Right lung (tissue), 2 donors: ENCODE measurements at regions not wholly inside any gene's neighbourhood (a gene's known extent, or its start where the extent isn't known, plus 50 kb on each side); places are given as distances from the start of the nearest gene placed in this dataset.

Experiments used
- DNase-seq, 2 donors: peaks; one replicate each; pipeline ENCODE4 v3.0.0-alpha.2; 2013

DNA sequence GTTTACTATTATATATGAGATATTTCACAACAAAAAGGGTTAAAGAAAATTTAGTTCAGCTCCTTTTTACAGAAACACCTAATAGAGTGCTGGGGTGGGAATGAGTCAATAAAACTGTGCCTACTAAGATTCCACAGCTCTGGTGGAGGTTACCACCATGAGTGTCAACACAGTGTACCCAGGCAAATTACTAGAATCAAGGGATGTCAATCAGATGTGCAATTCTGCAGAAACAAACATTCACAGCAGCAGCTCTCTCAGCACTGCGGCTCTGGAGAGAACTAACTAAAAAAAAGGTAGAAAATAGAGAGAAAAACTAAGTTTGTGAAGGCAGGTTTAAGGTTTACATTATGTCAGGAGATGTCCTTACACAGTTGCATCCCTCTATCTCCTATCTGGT is 1313.0 kb downstream of the MAT2B start:
- DNase-seq = no peak

DNA sequence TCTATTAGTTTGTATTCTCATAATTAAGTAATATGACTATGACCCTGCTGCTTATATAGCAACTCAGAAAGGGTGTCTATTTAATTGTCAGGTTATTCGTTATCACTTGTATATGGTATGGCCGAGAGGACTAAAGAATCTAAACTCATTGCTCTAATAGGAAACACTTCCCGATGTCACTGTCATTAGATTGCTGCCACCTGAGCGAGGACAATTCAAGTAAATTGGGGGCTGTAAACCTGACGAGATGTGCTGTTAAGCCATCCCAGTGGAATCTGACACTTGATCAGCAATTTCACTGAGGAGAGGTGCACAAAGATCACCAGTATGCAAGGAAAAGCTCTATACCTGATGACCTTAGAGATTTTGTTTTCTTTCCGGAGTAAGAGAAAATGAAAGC is 1319.3 kb downstream of the MAT2B start:
- no peak for DNase-seq

DNA sequence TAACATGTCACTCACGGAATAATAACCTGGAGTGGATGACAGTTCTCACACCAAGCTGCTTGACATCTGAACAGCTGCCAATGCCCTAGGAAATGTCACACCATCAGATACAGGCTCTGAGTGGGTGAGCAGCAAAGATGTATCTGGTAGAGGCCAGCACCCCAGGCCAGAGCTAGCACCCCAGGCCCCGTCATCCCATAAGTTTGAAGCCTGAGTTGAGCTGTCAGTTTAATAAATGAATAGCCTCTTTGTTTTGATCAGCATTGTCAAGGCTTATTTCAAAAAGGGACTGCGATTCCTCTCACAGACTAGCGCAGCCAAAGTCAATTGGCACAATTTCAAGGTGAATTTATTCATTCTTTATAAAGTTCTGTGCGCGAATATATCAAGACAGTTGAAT is 1327.1 kb downstream of the MAT2B start:
- no peak for DNase-seq

DNA sequence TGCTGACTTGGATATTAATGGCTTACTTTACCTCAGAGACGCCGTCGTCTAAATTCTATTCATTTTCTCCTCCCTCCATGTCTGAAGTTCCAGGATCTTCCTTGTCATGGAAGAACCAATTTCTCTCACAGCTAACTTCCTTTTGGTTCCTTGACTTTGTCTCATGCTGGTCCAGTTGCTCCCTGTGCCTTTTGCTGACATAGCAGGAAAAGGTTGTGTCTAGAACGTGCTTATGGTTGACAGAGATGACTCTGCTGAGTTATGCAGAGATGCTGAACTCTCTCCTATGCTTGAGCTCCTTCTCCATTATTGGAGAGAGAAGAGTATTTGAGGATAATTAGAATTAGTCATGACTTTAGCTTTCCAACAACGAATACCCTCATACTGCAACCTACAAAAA is 1338.9 kb downstream of the MAT2B start:
- no peak for DNase-seq

DNA sequence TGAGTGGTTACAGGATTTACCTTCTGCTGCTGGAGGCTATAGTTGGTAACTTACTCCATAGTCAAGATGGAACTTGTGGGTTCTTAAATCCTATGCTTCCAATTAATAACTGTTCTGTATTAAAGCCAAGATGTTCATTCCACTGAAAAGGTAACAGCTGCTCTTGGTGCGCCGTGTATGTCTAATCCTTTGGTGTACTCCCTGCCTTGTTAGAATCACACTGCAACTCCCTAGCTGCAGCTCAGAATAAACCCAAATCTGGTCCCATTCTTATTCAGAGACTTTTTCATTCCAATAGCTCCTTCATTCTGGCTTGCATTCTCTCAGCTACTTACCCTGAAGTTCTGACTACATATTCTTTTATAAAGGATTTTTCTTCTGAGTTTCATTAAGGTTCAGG is 1355.5 kb downstream of the MAT2B start:
- no peak for DNase-seq

DNA sequence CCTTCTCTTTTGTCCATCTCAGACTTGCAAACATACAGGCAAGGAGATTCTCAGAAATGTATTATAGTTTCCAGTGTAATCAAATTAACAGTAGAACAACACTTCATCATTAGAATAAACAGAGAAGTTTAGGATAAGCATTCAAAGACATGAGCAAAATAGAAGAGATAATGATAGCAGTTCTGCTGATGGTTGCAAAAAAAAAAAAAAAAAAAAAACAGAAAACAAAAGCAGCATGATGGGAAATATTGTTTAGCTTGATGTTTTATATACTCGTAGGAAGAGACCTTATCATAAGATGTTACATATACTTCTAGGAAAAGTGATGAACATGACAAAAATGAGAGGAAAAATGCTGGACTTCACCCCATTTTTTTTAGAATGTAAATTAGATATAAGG is 1356.2 kb downstream of the MAT2B start:
- DNase-seq = no peak

DNA sequence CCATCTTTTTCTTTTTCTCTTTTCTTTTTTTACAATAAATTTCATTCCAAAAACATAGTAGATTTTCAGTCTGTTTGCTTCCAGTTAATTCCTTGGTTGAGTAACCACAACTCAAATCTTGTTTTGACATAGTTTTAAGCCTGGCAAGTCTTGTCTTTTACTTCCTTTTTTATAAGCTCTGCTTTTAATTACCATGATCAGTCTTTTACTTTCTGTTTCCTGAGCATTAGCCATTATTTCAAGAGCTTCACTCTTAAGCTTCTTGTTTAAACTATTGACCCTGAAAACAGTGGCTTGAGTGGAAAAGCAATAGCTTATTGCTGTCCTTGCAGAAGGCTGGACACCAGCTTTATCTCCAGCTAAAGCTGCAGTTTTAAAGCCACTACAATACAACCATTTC is 1363.3 kb downstream of the MAT2B start:
- DNase-seq = no peak

DNA sequence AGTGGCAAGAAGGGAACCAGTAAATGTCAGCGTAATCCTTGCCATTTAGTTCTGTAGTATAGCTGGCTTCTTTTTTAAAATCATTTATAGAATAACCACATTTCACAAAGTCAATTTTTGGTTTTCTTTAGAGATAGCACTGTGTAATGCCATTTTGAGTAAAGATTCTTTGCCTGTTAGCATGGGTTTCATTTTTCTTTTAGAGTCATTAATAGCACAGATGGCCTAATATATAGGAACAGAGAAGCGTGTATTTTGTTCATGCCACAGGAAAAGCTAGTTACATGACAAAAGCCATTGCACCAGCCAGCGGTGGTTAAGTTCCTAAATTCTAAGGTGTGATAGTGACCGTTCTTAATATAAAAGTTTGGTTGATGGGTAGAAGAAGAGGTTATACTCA is 1363.9 kb downstream of the MAT2B start:
- no peak for DNase-seq

DNA sequence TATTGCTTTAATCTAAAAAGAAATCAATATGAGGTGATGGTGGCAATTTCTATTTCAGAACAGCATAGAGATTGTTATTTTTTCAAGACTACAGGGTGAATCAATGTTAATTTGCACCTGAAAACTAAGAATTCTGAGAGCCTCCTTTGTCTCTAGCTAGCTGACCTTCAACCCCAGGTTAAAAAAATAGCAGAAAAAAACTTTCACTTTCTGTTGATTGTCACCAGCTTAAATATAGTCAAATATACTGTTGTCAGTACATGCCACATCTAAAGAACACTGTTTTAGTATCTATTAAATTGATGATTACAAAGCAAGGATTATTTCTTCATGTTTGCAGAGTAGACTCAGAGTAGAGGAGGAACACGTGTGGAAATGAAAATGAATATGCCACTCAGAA is 1371.4 kb downstream of the MAT2B start:
- no peak for DNase-seq

DNA sequence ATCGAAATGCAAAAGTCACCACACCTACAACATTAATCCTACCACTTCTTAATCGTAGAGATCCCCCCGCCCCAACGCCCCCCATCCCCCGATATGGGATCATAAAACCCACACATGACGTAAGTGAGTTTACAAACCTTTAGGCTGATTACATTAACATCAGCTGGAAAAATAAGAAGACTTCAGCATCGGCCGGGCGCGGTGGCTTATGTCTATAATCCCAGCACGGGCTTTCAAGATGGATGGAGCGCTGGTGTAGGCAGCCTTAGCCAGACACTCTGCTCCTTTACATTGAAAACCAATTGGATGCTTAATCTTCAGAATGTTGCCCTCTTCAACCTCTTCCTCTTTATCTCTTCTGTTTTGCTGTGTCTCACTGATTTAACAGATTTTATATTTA is 1376.0 kb downstream of the MAT2B start:
- no peak for DNase-seq

DNA sequence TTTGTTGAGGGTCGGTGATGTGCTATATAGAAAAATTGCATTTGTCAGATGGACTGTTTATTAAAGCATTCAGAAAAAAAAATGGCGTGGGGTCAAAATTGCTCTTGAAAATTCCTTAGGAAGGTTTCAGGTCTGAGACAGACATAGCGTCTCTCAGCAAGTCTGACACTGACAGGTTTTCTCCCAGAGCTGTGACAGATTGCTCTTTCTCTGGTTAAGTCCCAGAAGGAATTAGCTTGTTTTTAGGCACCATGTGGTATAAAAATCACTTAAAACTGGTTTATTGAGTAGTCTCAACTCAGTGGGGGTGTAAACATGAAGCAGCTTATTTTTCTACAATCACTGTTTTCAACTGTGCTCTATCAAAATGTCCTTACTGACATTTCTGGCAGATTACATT is 1379.8 kb downstream of the MAT2B start:
- no peak for DNase-seq

DNA sequence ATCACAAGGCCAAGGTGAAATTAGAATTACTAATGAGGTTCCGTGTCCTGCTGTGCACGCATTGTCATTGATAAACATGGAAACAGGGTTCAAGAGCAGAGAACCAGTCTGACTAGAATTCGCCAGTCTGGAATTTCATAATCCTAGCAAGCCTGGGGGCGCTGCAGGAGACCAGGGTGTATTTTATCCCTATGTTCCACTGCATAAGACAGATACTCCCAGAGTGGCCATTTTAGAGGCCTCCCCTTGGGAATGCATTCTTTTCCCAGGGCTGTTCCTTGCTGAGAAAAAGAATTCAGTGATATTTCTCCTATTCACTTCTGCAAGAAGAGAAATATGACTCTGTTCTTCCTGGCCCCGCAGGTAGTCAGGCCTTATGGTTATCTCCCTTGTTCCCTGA is 1387.7 kb downstream of the MAT2B start:
- DNase-seq = no peak

DNA sequence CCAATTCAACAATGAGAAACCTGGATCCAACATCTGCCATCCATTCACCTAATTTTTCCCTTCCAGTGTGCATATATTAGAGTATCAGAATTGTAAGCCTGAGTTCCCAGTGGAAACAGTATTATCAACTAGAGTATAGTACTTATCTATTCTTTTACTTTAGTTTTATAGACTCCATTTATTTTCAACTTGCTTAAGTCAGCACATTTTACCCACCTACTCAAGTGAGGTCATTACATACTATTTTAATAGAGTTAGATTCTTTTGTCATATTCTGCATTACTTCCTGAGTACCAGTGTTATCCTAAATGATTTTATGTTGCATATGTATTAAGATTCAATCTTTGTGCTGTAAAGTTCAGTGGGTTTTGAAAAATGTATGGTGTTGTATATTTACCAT is 1393.3 kb downstream of the MAT2B start:
- DNase-seq = no peak

DNA sequence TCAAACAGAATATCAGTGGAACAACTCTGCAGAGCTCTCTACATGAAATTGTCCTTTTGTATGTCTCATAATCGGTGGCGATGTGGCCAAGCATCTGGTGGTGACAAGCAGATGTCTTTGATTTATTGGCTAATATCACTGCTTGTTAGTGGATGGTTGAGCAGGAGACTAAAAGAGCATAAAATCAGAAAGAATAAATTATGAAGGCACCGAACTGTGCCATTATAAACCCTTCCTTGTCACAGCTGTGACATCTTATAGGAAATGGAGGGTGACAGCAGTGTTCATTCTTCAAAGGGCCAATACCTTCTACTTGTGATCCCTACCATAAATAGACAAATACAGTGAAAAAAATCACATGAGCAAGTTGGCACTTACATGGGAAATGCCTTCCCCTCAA is 1404.3 kb downstream of the MAT2B start:
- DNase-seq = no peak

DNA sequence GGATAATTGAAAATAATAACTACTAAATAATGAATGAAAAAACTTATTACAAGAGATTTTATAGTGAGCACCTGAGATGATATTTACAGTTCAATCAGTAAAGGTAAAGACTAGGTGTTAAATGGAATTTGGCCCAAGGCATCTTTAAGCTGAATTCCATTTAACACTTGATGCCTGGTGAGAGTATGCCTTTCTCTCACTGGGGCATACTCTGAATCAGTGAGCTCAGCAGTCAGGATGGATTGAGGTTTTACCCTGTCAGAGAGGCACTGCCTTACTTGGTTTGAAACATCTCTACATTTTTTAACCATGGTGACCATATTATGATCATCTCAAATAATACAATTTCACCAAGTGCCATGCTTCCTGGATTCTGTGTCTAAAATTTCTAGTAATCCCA is 1416.3 kb downstream of the MAT2B start:
- DNase-seq = no peak

DNA sequence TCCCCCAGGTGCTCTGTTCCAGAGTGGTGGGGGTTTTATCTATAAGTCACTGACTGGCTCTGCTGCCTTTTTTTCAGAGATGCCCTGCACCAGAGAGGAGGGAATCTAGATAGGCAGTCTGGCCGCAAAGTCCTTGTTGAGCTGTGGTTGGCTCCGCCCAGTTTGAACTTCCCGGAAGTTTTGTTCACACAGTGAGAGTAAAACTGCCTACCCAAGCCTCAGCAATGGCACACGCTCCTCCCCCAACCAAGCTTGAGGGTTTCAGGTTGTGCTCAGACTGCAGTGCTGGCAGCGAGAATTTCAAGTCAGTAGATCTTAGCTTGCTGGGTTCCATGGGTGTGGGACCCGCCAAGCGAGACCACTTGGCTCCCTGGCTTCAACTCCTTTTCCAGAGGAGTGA is 1428.6 kb downstream of the MAT2B start:
- DNase-seq = no peak

DNA sequence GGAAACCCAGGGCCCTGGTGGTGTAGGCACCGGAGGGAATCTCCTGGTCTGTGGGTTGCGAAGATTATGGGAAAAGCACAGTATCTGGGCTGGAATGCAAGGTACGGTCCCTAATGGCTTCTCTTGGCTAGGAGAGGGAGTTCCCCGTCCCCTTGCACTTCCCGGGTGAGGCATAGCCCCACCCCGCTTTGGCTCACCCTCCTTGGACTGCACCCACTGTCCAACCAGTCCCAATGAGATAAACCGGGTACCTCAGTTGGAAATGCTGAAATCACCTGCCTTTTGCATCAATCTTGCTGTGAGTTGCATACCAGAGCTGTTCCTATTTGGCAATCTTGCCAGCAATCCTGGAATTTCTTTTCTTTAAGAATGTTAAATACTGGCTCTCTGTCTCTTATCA is 1429.1 kb downstream of the MAT2B start:
- DNase-seq = no peak

DNA sequence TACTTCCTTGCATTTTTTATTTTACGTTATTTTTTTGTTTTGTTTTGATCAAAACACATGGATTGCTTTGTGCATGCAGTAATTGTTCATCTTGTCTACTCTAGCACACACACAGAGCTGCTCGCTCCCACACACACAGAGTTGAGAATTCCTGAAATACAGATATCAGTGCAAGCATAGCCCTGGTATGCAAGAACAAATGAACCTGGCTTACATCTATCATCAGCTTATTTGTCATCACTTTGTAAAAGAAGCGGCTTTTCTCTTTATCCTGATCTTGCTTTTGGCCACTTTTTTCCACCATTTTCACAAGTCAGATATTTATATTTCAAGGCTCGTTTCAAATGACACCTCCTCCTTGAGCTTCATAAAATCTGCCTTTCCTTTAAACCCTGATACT is 1435.7 kb downstream of the MAT2B start:
- DNase-seq = peak; percentile 8 to 19

DNA sequence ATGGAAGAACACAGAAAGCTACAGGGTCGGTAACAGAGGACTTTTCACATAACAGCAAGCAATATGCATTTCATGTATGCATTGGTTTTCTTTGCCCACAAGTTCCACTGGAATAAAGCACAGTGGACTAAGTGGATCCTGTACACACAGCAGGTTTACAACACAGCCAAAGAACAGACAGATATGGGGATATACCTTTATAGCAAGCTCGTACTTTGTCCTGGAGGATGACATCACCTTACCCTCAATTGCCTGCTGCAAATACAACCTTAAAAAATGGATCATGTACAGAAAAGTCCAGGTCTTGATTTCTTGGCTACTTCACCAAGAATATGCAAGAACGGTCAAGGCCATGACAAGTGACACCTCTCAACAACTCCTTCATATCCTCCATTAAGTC is 1445.5 kb downstream of the MAT2B start:
- DNase-seq = no peak

DNA sequence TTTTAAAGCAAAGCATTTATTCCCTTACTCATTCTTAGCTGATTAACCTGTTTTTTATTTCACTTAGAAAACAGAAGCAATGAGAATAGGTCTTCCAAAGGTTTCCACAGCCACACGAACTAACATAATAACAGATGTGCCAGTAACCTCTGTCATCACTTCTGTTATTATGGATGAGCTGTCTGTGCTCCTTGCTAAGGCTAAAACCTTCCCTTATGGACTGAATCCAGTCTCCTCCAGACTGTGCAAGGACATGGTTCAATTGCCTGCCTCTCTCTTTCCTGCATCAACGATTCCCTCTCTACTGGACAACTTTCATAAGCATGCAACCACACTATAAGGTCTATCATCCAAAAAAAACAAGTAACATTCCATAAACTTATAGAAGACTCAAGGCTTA is 1446.2 kb downstream of the MAT2B start:
- no peak for DNase-seq

DNA sequence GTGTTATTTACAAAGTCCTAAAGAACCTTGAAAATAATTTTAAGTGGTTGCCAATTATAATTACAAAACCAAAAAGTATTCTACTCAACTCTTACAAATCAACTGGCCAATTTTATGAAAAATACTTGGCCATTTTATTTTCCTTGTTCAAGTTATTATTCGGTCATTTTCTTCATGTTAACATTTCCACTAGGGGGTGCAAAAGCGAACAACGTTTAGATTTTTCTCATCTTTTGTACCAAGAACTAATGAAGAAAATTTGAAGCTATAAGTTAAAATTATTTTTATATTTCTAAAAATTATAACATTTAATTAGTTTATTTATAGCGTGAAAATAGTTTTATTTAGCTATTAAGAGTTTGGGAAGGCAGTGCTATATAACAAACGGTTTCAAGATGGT is 1453.3 kb downstream of the MAT2B start:
- no peak for DNase-seq

DNA sequence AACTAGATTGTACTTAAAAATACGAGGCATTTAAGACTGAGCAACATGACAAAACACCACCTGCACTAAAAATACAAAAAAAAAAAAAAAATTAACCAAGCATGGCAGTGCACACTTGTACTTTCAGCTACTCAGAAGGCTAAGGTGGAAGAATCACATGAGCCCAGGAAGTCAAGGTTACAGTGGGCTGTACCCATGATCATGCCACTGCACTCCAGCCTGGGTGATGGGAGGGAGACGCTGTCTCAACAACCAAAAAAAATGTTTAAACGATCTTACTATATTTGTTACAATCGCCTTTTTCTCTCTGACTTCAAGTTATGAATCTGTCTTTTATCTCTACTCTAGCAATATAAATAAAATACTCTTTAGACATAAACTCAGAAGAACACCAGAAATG is 1454.3 kb downstream of the MAT2B start:
- DNase-seq = no peak

DNA sequence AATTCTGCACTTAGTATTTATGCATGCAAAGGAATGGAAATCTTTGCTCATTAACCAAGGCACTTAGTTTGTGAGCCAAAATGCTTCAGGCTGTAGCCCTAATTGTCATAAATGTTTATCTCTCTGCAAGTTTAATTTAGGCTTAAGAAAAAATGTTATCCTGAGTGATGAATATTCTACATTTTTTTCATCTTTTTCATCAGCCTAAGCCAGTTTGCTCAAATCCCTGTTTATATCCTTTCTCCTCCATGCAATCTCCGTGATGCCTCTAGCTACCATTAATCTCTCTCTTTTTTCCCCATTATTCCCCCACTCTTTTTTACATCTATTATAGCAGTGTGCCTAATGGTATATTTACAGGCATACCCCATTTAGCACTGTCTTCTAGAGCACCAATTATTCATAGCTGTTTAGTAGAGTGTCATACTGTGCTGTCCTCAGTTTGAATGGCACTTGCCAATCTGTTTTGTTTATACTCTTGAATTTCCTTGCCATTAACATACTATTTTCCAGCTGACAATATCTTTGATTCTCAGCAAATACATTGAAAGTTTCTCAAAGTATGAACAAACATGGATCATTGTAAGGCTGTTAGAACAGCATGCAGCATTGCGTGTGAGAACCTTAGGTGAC is 1457.0 kb downstream of the MAT2B start:
- DNase-seq = no peak

DNA sequence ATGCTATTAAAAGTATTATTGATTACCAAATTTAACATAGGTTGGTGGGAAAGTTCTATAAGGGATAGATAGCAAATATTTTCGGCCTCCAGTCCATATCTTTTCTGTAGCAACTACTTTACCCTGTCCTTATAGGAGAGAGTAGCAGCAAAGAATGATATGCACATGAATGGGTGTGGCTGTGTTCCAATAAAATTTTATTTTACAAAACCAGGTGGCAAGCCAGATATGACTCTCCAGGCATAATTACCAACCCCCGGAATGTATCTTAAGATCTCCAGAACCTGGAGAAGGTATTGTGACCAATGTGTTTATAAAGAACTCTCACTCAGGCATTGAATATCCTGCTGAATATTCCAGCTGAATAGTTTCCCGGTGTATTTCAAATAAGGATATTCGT is 1461.2 kb downstream of the MAT2B start:
- no peak for DNase-seq

DNA sequence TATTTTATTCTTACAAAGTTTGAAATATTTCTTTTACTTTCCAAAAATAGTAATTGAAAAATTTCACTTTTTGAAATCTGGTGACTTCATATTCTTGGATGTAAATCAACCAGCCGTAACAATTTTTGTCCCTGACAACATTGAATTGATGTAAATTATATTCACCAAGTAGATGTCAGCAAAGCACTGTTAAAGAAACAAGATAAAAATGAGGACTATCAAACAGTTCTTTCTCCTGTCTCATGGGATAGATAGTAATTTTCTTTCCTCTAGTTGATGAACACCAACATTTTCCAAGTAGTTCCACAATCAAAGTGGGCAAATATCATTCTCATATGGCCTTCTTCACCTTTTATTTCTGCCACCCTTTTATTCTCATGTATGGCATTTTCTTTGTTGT is 1461.9 kb downstream of the MAT2B start:
- DNase-seq = no peak
